Osteoblast (primary cell): ENCODE measurements at regions not wholly inside any gene's neighbourhood (a gene's known extent, or its start where the extent isn't known, plus 50 kb on each side); places are given as distances from the start of the nearest gene placed in this dataset.

ENCODE experiments used
- DNase-seq: peaks from one replicate; pipeline ENCODE4 v3.0.0; 2011; ENCODE audit warnings: low spot score, mixed read lengths; ENCODE audit not compliant: insufficient read length; ENCODE audit errors: missing footprints
- H2AFZ ChIP-seq: 2 replicates; pipeline ENCODE4 v1.6.0; 2011; ENCODE audit warnings: mild to moderate bottlenecking, low read length
- H3K27ac ChIP-seq: 2 replicates; pipeline ENCODE4 v1.5.1; 2011; ENCODE audit warnings: mild to moderate bottlenecking, low read depth, low read length, moderate library complexity
- H3K27me3 ChIP-seq: 2 replicates; pipeline ENCODE4 v1.6.0; 2012; ENCODE audit warnings: mild to moderate bottlenecking, control low read depth, inconsistent platforms, low read length, moderate library complexity; ENCODE audit not compliant: insufficient read depth
- H3K36me3 ChIP-seq: 2 replicates; pipeline ENCODE4 v1.5.1; 2011; ENCODE audit warnings: mild to moderate bottlenecking, low read length, control low read depth, moderate library complexity; ENCODE audit not compliant: insufficient read depth
- H3K4me1 ChIP-seq: 2 replicates; pipeline ENCODE4 v1.5.1; 2011; ENCODE audit warnings: mild to moderate bottlenecking, low read length, control low read depth, moderate library complexity; ENCODE audit not compliant: insufficient read depth
- H3K4me2 ChIP-seq: 2 replicates; pipeline ENCODE4 v1.6.0; 2011; ENCODE audit warnings: mild to moderate bottlenecking, low read length; ENCODE audit not compliant: insufficient read depth
- H3K4me3 ChIP-seq: fragments of 200-600 bp; sonication (generic); 3 replicates; pipeline ENCODE4 v1.5.1; 2012; ENCODE audit warnings: mild to moderate bottlenecking, low read length, inconsistent platforms; ENCODE audit not compliant: insufficient read depth
- H3K79me2 ChIP-seq: 2 replicates; pipeline ENCODE4 v1.6.0; 2012; ENCODE audit warnings: mild to moderate bottlenecking, low read length, control low read depth, inconsistent platforms; ENCODE audit not compliant: insufficient read depth
- H3K9me3 ChIP-seq: 2 replicates; pipeline ENCODE4 v1.5.1; 2011; ENCODE audit warnings: low read depth, low read length, control low read depth
- H4K20me1 ChIP-seq: 2 replicates; pipeline ENCODE4 v1.6.0; 2012; ENCODE audit warnings: mild to moderate bottlenecking, low read length, control low read depth; ENCODE audit not compliant: insufficient read depth
- CTCF ChIP-seq: IDR thresholded peaks from 2 replicates; pipeline ENCODE4 v1.5.1; 2011; ENCODE audit warnings: mild to moderate bottlenecking, low read depth, low read length, moderate library complexity; ENCODE audit errors: extremely low read depth

GRCh38 chr2:83764447-83765005, 694.6 kb downstream of the SUCLG1 start:
- no peaks in the 10 kb centered on the region for H3K27me3 ChIP-seq
- no peak for TF ChIP-seq CTCF
- no peak overlapping the region for H3K4me3 ChIP-seq
- H3K4me2 ChIP-seq, result no peak overlapping the region
- no peaks in the 10 kb centered on the region for H4K20me1 ChIP-seq
- no peaks in the 10 kb centered on the region for H3K9me3 ChIP-seq
- H2AFZ ChIP-seq, result no peak overlapping the region
- no peaks in the 10 kb centered on the region for H3K4me1 ChIP-seq
- no peaks in the 10 kb centered on the region for H3K36me3 ChIP-seq
- no peak overlapping the region for H3K27ac ChIP-seq
- H3K79me2 ChIP-seq, result no peaks in the 10 kb centered on the region
- no peak for DNase-seq

DNA sequence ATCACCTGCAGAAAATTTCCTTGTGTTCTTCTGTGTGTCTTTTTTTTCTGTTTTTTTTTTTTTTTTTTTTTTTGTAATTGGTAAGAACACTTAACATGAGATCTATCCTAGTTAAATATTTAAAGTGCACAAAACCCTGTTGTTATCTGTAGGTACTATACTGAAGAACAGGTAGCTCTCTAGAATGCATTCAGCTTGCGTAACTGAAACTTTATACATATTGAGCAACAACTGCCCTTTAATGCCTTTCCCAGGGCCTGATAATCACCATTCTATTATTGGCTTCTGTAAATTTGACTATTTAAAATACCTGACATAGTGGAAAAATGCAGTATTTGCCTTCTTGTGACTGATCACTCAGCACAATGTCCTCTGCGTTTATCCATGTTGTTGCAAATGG, 701.8 kb downstream of the SUCLG1 start:
- H3K4me2 ChIP-seq, result no peak overlapping the region

DNA sequence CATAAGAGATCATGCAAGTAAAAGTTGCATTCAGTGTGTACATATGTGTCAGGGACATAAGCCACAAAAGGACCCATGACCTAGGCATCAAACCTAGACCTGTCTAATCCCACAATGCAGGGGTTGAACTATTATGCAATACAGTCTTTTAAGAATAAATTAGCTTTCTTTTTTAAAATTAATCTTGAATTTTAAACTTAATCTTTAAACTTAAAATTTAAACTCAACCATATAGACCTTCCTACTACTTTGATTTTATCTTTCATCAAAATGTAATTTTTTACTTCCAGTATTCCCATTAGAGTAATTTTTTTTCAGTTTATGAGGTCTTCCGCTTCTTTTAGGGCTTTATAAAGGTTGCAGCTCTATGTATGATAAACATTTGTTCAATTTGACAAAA, 702.9 kb downstream of the SUCLG1 start:
- DNase-seq, result no peak
- Histone ChIP-seq H3K4me1 (no peaks in the 10 kb centered on the region), H3K9me3 (peaks cover 4% of the 10 kb centered on the region), H4K20me1 (no peaks in the 10 kb centered on the region), H3K4me3 (no peak overlapping the region), H3K4me2 (no peak overlapping the region), H3K27me3 (no peaks in the 10 kb centered on the region), H2AFZ (no peak overlapping the region), H3K79me2 (no peaks in the 10 kb centered on the region), H3K36me3 (no peaks in the 10 kb centered on the region), H3K27ac (no peak overlapping the region)
- no peak for TF ChIP-seq CTCF

More for the DNA sequence above, 701.8 kb downstream of the SUCLG1 start:
- Histone ChIP-seq H3K79me2 (no peaks in the 10 kb centered on the region), H3K9me3 (peaks cover 4% of the 10 kb centered on the region), H3K27me3 (no peaks in the 10 kb centered on the region), H3K36me3 (no peaks in the 10 kb centered on the region), H3K4me1 (no peaks in the 10 kb centered on the region), H4K20me1 (no peaks in the 10 kb centered on the region), H3K4me3 (no peak overlapping the region), H3K27ac (no peak overlapping the region), H2AFZ (no peak overlapping the region)
- DNase-seq, result no peak
- TF ChIP-seq CTCF, result no peak

DNA sequence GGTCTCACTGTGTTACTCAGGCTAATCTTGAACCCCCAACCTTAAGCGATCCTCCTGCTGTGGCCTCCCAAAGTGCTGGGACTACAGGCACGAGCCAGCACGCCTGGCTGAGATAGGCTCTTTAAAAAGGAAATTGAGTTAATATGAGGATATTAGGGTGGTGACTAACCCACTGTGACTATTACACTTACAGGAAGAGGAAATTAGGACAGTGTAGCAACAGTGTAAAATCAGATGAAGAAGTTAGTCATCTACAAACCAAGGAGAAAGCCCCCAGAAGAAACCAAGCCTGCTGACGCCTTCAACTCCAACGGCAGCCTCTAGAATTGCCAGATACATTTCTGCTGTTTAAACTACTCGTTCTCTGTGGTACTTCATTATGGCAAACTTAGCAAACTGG, 711.9 kb downstream of the SUCLG1 start:
- no peaks in the 10 kb centered on the region for H3K9me3 ChIP-seq
- no peaks in the 10 kb centered on the region for H4K20me1 ChIP-seq
- no peaks in the 10 kb centered on the region for H3K79me2 ChIP-seq
- H3K27ac ChIP-seq, result no peak overlapping the region
- no peak overlapping the region for H3K4me3 ChIP-seq
- no peaks in the 10 kb centered on the region for H3K4me1 ChIP-seq
- peak; percentile 32 for DNase-seq
- no peak overlapping the region for H3K4me2 ChIP-seq
- H2AFZ ChIP-seq, result no peak overlapping the region
- H3K36me3 ChIP-seq, result no peaks in the 10 kb centered on the region
- no peaks in the 10 kb centered on the region for H3K27me3 ChIP-seq
- no peak for TF ChIP-seq CTCF
